Neural progenitor cell (in vitro differentiated cells): ENCODE measurements at regions not wholly inside any gene's neighbourhood (a gene's known extent, or its start where the extent isn't known, plus 50 kb on each side); places are given as distances from the start of the nearest gene placed in this dataset.

Experiments
- CTCF ChIP-seq: fragments of 200-600 bp; sonication (generic); IDR thresholded peaks from 2 replicates; pipeline ENCODE4 v1.5.1; 2017; ENCODE audit warnings: antibody characterized with exemption, mild to moderate bottlenecking
- EZH2phosphoT487 ChIP-seq: fragments of 200-600 bp; sonication (generic); IDR thresholded peaks from 2 replicates; pipeline ENCODE4 v1.6.1; 2017; ENCODE audit warnings: antibody characterized with exemption

- no peak for TF ChIP-seq CTCF
- no peak for TF ChIP-seq EZH2phosphoT487
These were observed 252.3 kb upstream of the WDFY3 start for GRCh38 chr4:85218756-85219155.
